H1 (cell line): ENCODE measurements at regions not wholly inside any gene's neighbourhood (a gene's known extent, or its start where the extent isn't known, plus 50 kb on each side); places are given as distances from the start of the nearest gene placed in this dataset.

Experiments used
- CTCF ChIA-PET: fragments of 300-600 bp; sonication (Branson Sonifier 250); formaldehyde crosslinking; loops from one replicate; lab custom pipeline; 2021; ENCODE audit not compliant: partially characterized antibody; lab: Charles Lee
- POLR2A ChIA-PET: fragments of 300-600 bp; sonication (Branson Sonifier 250); formaldehyde crosslinking; loops from one replicate; lab custom pipeline; 2021; ENCODE audit warnings: inconsistent platforms; ENCODE audit not compliant: partially characterized antibody; lab: Charles Lee
- DNase-seq, 2 experiments: peaks; one replicate each; pipeline versions ENCODE4 v3.0.0 to v3.0.0-alpha.2; 2010 to 2022; ENCODE audit warnings: low spot score in 2 of 2, low read depth in 1 of 2, mixed read lengths in 1 of 2
- FAIRE-seq: peaks from 2 replicates; lab custom pipeline; 2011; peaks lifted over from hg19 to GRCh38; lab: Jason Lieb, UNC
- H2AFZ ChIP-seq: 2 replicates; pipeline ENCODE4 v1.8.1; 2012; ENCODE audit warnings: low read length, inconsistent platforms
- H2AK5ac ChIP-seq: 2 replicates; pipeline ENCODE4 v1.6.1; 2013; ENCODE audit warnings: low read depth, low read length
- H2BK120ac ChIP-seq: replicated peaks from 2 replicates; pipeline ENCODE3; 2013; ENCODE audit warnings: low read depth, low read length, inconsistent platforms
- H2BK12ac ChIP-seq: 2 replicates; pipeline ENCODE4 v1.6.1; 2013; ENCODE audit warnings: low read depth, low read length
- H2BK15ac ChIP-seq: 2 replicates; pipeline ENCODE4 v1.6.1; 2013; ENCODE audit warnings: low read length
- H2BK20ac ChIP-seq: 2 replicates; pipeline ENCODE4 v1.6.1; 2013; ENCODE audit warnings: low read length
- H2BK5ac ChIP-seq: 2 replicates; pipeline ENCODE4 v1.6.1; 2013; ENCODE audit warnings: low read depth, low read length
- H3K14ac ChIP-seq: 2 replicates; pipeline ENCODE4 v1.6.1; 2013; ENCODE audit warnings: inconsistent platforms; ENCODE audit not compliant: insufficient read length
- H3K18ac ChIP-seq: 2 replicates; pipeline ENCODE4 v1.6.1; 2013; ENCODE audit warnings: low read length; ENCODE audit errors: extremely low read depth
- H3K23ac ChIP-seq: 2 replicates; pipeline ENCODE4 v1.6.1; 2013; ENCODE audit warnings: inconsistent platforms; ENCODE audit not compliant: insufficient read length
- H3K23me2 ChIP-seq: 2 replicates; pipeline ENCODE4 v1.6.1; 2013; ENCODE audit warnings: low read depth, low read length
- H3K27ac ChIP-seq: 2 replicates; pipeline ENCODE4 v1.6.1; 2011; ENCODE audit warnings: low read depth, low read length, inconsistent platforms
- H3K27me3 ChIP-seq, 4 experiments: replicated peaks in 1 of 4; 1 replicate in 1 of 4; 2 replicates in 3 of 4; pipeline versions ENCODE4 v1.6.1 to v1.8.1; 2011 to 2013; ENCODE audit warnings: low read length in 3 of 4, mild to moderate bottlenecking in 3 of 4, inconsistent platforms in 2 of 4, mixed read lengths in 2 of 4, moderate library complexity in 1 of 4; ENCODE audit not compliant: control insufficient read depth in 3 of 4, insufficient read depth in 3 of 4; ENCODE audit errors: extremely low read depth in 1 of 4
- H3K36me3 ChIP-seq, 4 experiments: 2 replicates each; pipeline versions ENCODE4 v1.6.1 to v1.8.1; 2011 to 2013; ENCODE audit warnings: mild to moderate bottlenecking in 4 of 4, low read length in 3 of 4, moderate library complexity in 2 of 4, control low read depth in 1 of 4, inconsistent platforms in 1 of 4; ENCODE audit not compliant: insufficient read depth in 4 of 4, control insufficient read depth in 2 of 4
- H3K4ac ChIP-seq: replicated peaks from 2 replicates; pipeline ENCODE3; 2013; ENCODE audit warnings: low read length, low read depth, mixed read lengths, inconsistent platforms; ENCODE audit not compliant: insufficient read length
- H3K4me1 ChIP-seq, 4 experiments: replicated peaks in 1 of 4; 1 replicate in 1 of 4; 2 replicates in 3 of 4; pipeline versions ENCODE4 v1.6.1 to v1.8.1; 2011 to 2013; ENCODE audit warnings: low read length in 3 of 4, inconsistent platforms in 2 of 4, mixed read lengths in 1 of 4; ENCODE audit not compliant: insufficient read depth in 4 of 4, control insufficient read depth in 3 of 4
- H3K4me2 ChIP-seq, 2 experiments: 2 replicates each; pipeline versions ENCODE4 v1.6.1 to v1.8.1; 2011 to 2013; ENCODE audit warnings: low read depth in 2 of 2, low read length in 2 of 2, control low read depth in 1 of 2, inconsistent platforms in 1 of 2, mild to moderate bottlenecking in 1 of 2; ENCODE audit not compliant: insufficient read depth in 1 of 2
- H3K4me3 ChIP-seq, 4 experiments: fragments of 200-600, 300-600 bp in 1 of 4; sonication (generic), shearing (Covaris generic), sonication (Bioruptor Twin) in 1 of 4; 2 replicates each; pipeline versions ENCODE4 v1.5.1 to v1.8.1; 2011 to 2016; ENCODE audit warnings: low read length in 4 of 4, low read depth in 3 of 4, control low read depth in 2 of 4, inconsistent platforms in 2 of 4, mild to moderate bottlenecking in 2 of 4, mixed read lengths in 1 of 4, moderate library complexity in 1 of 4; ENCODE audit not compliant: insufficient read depth in 2 of 4; ENCODE audit errors: extremely low read depth in 1 of 4
- H3K56ac ChIP-seq: replicated peaks from 2 replicates; pipeline ENCODE3; 2013; ENCODE audit warnings: low read depth, mild to moderate bottlenecking, mixed read lengths, low read length, inconsistent platforms; ENCODE audit not compliant: insufficient read length
- H3K79me1 ChIP-seq: 2 replicates; pipeline ENCODE4 v1.6.1; 2013; ENCODE audit warnings: low read depth, low read length, control low read depth
- H3K79me2 ChIP-seq, 2 experiments: 2 replicates each; pipeline versions ENCODE4 v1.6.1 to v1.8.1; 2012 to 2013; ENCODE audit warnings: low read length in 2 of 2, mild to moderate bottlenecking in 2 of 2, inconsistent platforms in 1 of 2; ENCODE audit not compliant: insufficient read depth in 2 of 2, control insufficient read depth in 1 of 2
- H3K9ac ChIP-seq, 4 experiments: replicated peaks in 1 of 4; 1 replicate in 1 of 4; 2 replicates in 3 of 4; pipeline versions ENCODE4 v1.6.1 to v1.8.1; 2011 to 2013; ENCODE audit warnings: low read depth in 3 of 4, low read length in 3 of 4, control low read depth in 2 of 4, mild to moderate bottlenecking in 2 of 4, moderate library complexity in 2 of 4, inconsistent platforms in 1 of 4; ENCODE audit errors: extremely low read depth in 1 of 4
- H3K9me3 ChIP-seq, 2 experiments: 2 replicates each; pipeline versions ENCODE4 v1.6.1 to v1.8.1; 2012 to 2013; ENCODE audit warnings: mild to moderate bottlenecking in 2 of 2, moderate library complexity in 2 of 2, control low read depth in 1 of 2, inconsistent platforms in 1 of 2, low read depth in 1 of 2, low read length in 1 of 2, mixed read lengths in 1 of 2; ENCODE audit not compliant: insufficient read depth in 2 of 2
- H4K20me1 ChIP-seq, 2 experiments: replicated peaks in 1 of 2; 2 replicates each; pipeline versions ENCODE3 to v1.8.1; 2011 to 2013; ENCODE audit warnings: inconsistent platforms in 2 of 2, low read length in 2 of 2, mild to moderate bottlenecking in 1 of 2; ENCODE audit not compliant: insufficient read depth in 2 of 2, control insufficient read depth in 1 of 2
- H4K5ac ChIP-seq: 2 replicates; pipeline ENCODE4 v1.6.1; 2013; ENCODE audit warnings: low read length, low read depth, mixed read lengths, inconsistent platforms; ENCODE audit not compliant: insufficient read length
- H4K8ac ChIP-seq: 2 replicates; pipeline ENCODE4 v1.8.0; 2013; ENCODE audit warnings: mild to moderate bottlenecking, moderate library complexity, low read length, inconsistent platforms; ENCODE audit not compliant: insufficient read depth; ENCODE audit errors: extremely low read depth
- H4K91ac ChIP-seq: replicated peaks from 2 replicates; pipeline ENCODE3; 2013; ENCODE audit warnings: low read length, mixed read lengths, inconsistent platforms; ENCODE audit not compliant: insufficient read length
- CHD1 ChIP-seq: IDR thresholded peaks from 2 replicates; pipeline ENCODE4 v1.6.1; 2012; ENCODE audit warnings: low read depth, low read length, improper control_type of control experiment
- JUN ChIP-seq: IDR thresholded peaks from 2 replicates; pipeline ENCODE4 v1.6.1; 2011; ENCODE audit warnings: low read depth, mild to moderate bottlenecking, improper control_type of control experiment, low read length
- KDM4A ChIP-seq: IDR thresholded peaks from one replicate; pipeline ENCODE4 v1.7.1; 2012; ENCODE audit warnings: low read depth, mild to moderate bottlenecking, moderate library complexity, low read length, inconsistent platforms; ENCODE audit not compliant: severe bottlenecking
- NRF1 ChIP-seq: IDR thresholded peaks from 2 replicates; pipeline ENCODE4 v1.6.1; 2011; ENCODE audit warnings: mild to moderate bottlenecking, low read depth, low read length, improper control_type of control experiment
- RNF2 ChIP-seq: fragments of 200-900, 300-1000 bp; sonication (generic); IDR thresholded peaks from 2 replicates; pipeline ENCODE4 v1.7.1; 2016; ENCODE audit warnings: borderline replicate concordance, low read depth, mild to moderate bottlenecking, antibody characterized with exemption, low read length; ENCODE audit not compliant: poor library complexity, severe bottlenecking; ENCODE audit errors: missing control alignments
- SIX5 ChIP-seq: IDR thresholded peaks from 2 replicates; pipeline ENCODE4 v1.6.1; 2011; ENCODE audit warnings: mild to moderate bottlenecking, low read depth, low read length
- SP1 ChIP-seq: IDR thresholded peaks from 2 replicates; pipeline ENCODE4 v1.6.1; 2011; ENCODE audit warnings: low read depth, low read length
- TAF7 ChIP-seq: optimal IDR thresholded peaks from 2 replicates; pipeline ENCODE3; 2011; ENCODE audit warnings: low read depth, mild to moderate bottlenecking, inconsistent platforms, low read length, moderate library complexity, borderline replicate concordance

DNA sequence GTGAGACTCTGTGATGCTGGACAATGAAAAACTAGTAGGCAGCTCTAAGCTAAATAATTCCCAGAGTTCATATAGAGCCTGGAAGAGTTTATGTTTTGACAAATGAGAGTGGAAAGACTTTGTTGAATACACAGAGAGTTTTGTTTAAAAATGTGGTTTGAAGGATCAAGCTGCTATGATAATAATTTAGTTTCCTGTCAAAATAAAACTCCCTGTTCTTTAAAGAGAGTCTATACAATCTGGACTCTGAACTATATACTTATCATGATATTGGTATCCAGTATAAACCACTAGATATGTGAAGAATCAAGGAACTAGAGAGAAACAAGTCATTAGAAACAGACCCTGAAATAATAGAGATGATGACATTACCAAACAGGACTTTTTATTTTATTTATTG lies 158.6 kb downstream of the C4orf33 start:
- Histone ChIP-seq H3K4ac (no peak overlapping the region), H4K91ac (no peak overlapping the region), H3K9ac (no peak overlapping the region), H3K4me1 (peaks cover 0 to 5% (median 0%) of the 10 kb centered on the region in 4 experiments; a peak in 2 of 7 replicates), H4K5ac (no peak overlapping the region), H3K14ac (no peak overlapping the region), H3K27ac (no peak overlapping the region), H3K4me2 (no peak overlapping the region), H3K79me1 (no peaks in the 10 kb centered on the region), H3K56ac (no peak overlapping the region), H2AK5ac (no peak overlapping the region), H4K20me1 (no peaks in the 10 kb centered on the region), H2BK120ac (no peak overlapping the region), H2BK20ac (no peak overlapping the region), H2AFZ (no peak overlapping the region), H3K23me2 (no peaks in the 10 kb centered on the region), H3K18ac (no peak overlapping the region), H3K27me3 (peaks cover 0 to 1% (median 0%) of the 10 kb centered on the region in 4 experiments; a peak in 1 of 7 replicates), H4K8ac (no peak overlapping the region)
- FAIRE-seq (no peak), DNase-seq (no peak)
- POLR2A ChIA-PET = interaction anchor here (0.6 kb wide), 1 partner anchor 178 kb away, joined by 3 read pairs; no protein-coding TSS in a partner anchor
- no peak for TF ChIP-seq KDM4A
- no peak for TF ChIP-seq SIX5
- TF ChIP-seq RNF2 = no peak
- TF ChIP-seq SP1 = no peak
- no peak for TF ChIP-seq CHD1
- no peak for TF ChIP-seq NRF1
- no peak for TF ChIP-seq JUN
- TF ChIP-seq TAF7 = no peak
- TF ChIP-seq, all 59 proteins: peak for 0
- Histone ChIP-seq H2BK15ac (no peak overlapping the region), H3K4me3 (no peak overlapping the region), H3K23ac (no peak overlapping the region), H2BK5ac (no peak overlapping the region), H3K9me3 (no peaks in the 10 kb centered on the region), H2BK12ac (no peak overlapping the region), H3K79me2 (no peaks in the 10 kb centered on the region), H3K36me3 (no peaks in the 10 kb centered on the region)
- CTCF ChIA-PET = interaction anchor here (0.8 kb wide), 1 partner anchor 86 kb away, joined by 3 read pairs; no protein-coding TSS in a partner anchor
